Endothelial cell of umbilical vein (primary cell): ENCODE measurements at regions not wholly inside any gene's neighbourhood (a gene's known extent, or its start where the extent isn't known, plus 50 kb on each side); places are given as distances from the start of the nearest gene placed in this dataset.

Experiments
- BruUV-seq: library from RNA; stranded (reverse); fragments of 400-500 nt; replicated peaks from 2 replicates; lab custom pipeline; 2021; lab: Mats Ljungman, UMichigan
- CTCF ChIA-PET: fragments of 300-600, 350-600 bp; sonication (Branson Sonifier 250); formaldehyde crosslinking; loops from one replicate; lab custom pipeline; 2021; ENCODE audit warnings: antibody characterized with exemption, inconsistent platforms; lab: Charles Lee
- POLR2A ChIA-PET: fragments of 300-600, 350-600 bp; sonication (Branson Sonifier 250); formaldehyde crosslinking; loops from one replicate; lab custom pipeline; 2021; ENCODE audit warnings: antibody characterized with exemption, inconsistent platforms; lab: Charles Lee
- DNase-seq: peaks from one replicate; pipeline ENCODE4 v3.0.0-alpha.2; 2011; ENCODE audit warnings: low read depth, low spot score
- FAIRE-seq: peaks from 2 replicates; lab custom pipeline; 2011; peaks lifted over from hg19 to GRCh38; lab: Jason Lieb, UNC
- H2AFZ ChIP-seq: 2 replicates; pipeline ENCODE4 v1.6.0; 2012; ENCODE audit warnings: low read depth, low read length, control low read depth, inconsistent platforms
- H3K27ac ChIP-seq: 2 replicates; pipeline ENCODE4 v1.5.1; 2011; ENCODE audit warnings: low read depth, mild to moderate bottlenecking, control low read depth, low read length, moderate library complexity; ENCODE audit not compliant: insufficient read depth
- H3K27me3 ChIP-seq, 2 experiments: 2 replicates each; pipeline versions ENCODE4 v1.6.0 to v1.6.1; 2011; ENCODE audit warnings: low read length in 2 of 2, mixed read lengths in 1 of 2; ENCODE audit not compliant: control insufficient read depth in 2 of 2, insufficient read depth in 2 of 2
- H3K36me3 ChIP-seq, 2 experiments: 2 replicates in 1 of 2; 3 replicates in 1 of 2; pipeline ENCODE4 v1.5.1; 2011; ENCODE audit warnings: low read length in 2 of 2, mild to moderate bottlenecking in 1 of 2, moderate library complexity in 1 of 2; ENCODE audit not compliant: control insufficient read depth in 2 of 2, insufficient read depth in 2 of 2; ENCODE audit errors: extremely low read depth in 1 of 2
- H3K4me1 ChIP-seq: 3 replicates; pipeline ENCODE4 v1.5.1; 2011; ENCODE audit warnings: mild to moderate bottlenecking, low read length; ENCODE audit not compliant: control insufficient read depth, insufficient read depth; ENCODE audit errors: extremely low read depth
- H3K4me2 ChIP-seq: 2 replicates; pipeline ENCODE4 v1.6.1; 2011; ENCODE audit warnings: low read length, control low read depth, mixed read lengths; ENCODE audit not compliant: insufficient read depth
- H3K4me3 ChIP-seq, 3 experiments: fragments of 200-600 bp in 1 of 3; sonication (generic), shearing (Covaris generic) in 1 of 3; replicated peaks in 1 of 3; 2 replicates each; pipeline ENCODE4 v1.5.1; 2011 to 2016; ENCODE audit warnings: control low read depth in 3 of 3, low read length in 3 of 3, mild to moderate bottlenecking in 2 of 3, inconsistent platforms in 1 of 3, low read depth in 1 of 3, moderate library complexity in 1 of 3; ENCODE audit not compliant: insufficient read depth in 1 of 3
- H3K79me2 ChIP-seq: 2 replicates; pipeline ENCODE4 v1.6.0; 2012; ENCODE audit warnings: low read length, inconsistent platforms; ENCODE audit not compliant: control insufficient read depth, insufficient read depth
- H3K9ac ChIP-seq: replicated peaks from 2 replicates; pipeline ENCODE3; 2011; ENCODE audit warnings: low read length, control low read depth; ENCODE audit not compliant: insufficient read depth; ENCODE audit errors: extremely low read depth
- H3K9me1 ChIP-seq: replicated peaks from 3 replicates; pipeline ENCODE4 v1.6.0; 2011; ENCODE audit warnings: mild to moderate bottlenecking, low read length; ENCODE audit not compliant: control insufficient read depth, insufficient read depth; ENCODE audit errors: extremely low read depth
- H3K9me3 ChIP-seq: replicated peaks from 2 replicates; pipeline ENCODE4 v1.5.1; 2012; ENCODE audit warnings: low read length, inconsistent platforms; ENCODE audit not compliant: control insufficient read depth, insufficient read depth
- H4K20me1 ChIP-seq: replicated peaks from 2 replicates; pipeline ENCODE3; 2011; ENCODE audit warnings: mild to moderate bottlenecking, low read length; ENCODE audit not compliant: control insufficient read depth, insufficient read depth; ENCODE audit errors: extremely low read depth
- EZH2 ChIP-seq: IDR thresholded peaks from 2 replicates; pipeline ENCODE4 v1.6.1; 2012; ENCODE audit warnings: borderline replicate concordance, low read depth, mild to moderate bottlenecking, moderate library complexity, low read length, inconsistent platforms; ENCODE audit not compliant: severe bottlenecking
- FOS ChIP-seq: IDR thresholded peaks from 2 replicates; pipeline ENCODE4 v1.6.1; 2011; ENCODE audit warnings: mild to moderate bottlenecking, low read length, moderate library complexity, borderline replicate concordance; ENCODE audit not compliant: insufficient read depth
- GATA2 ChIP-seq: IDR thresholded peaks from 2 replicates; pipeline ENCODE4 v1.7.0; 2011; ENCODE audit warnings: low read depth, mild to moderate bottlenecking, moderate library complexity, mixed read lengths, low read length; ENCODE audit not compliant: insufficient read length, insufficient read depth
- JUN ChIP-seq: IDR thresholded peaks from 2 replicates; pipeline ENCODE4 v1.6.1; 2011; ENCODE audit warnings: borderline replicate concordance, low read depth; ENCODE audit not compliant: insufficient read length, insufficient read depth
- MYC ChIP-seq: IDR thresholded peaks from one replicate; pipeline ENCODE4 v1.6.1; 2011; ENCODE audit warnings: mild to moderate bottlenecking, low read depth, low read length
- POLR2A ChIP-seq: IDR thresholded peaks from 2 replicates; pipeline ENCODE4 v1.6.1; 2012; ENCODE audit warnings: low read depth, mild to moderate bottlenecking, control low read depth, low read length
- POLR2AphosphoS5 ChIP-seq: IDR thresholded peaks from 2 replicates; pipeline ENCODE4 v1.6.1; 2012; ENCODE audit warnings: low read depth, mild to moderate bottlenecking, control low read depth, low read length, moderate library complexity; ENCODE audit not compliant: insufficient read depth
- dilution Hi-C: fragments of 300-500 bp; cut with MboI; formaldehyde crosslinking; loops from one replicate; pipeline ENCODE4 v1.15.0; 2019; ENCODE audit warnings: low sequenced_read_pairs; ENCODE audit not compliant: extremely low pct_ligation_motif_present
- intact Hi-C: fragments of 100-400 bp; cut with micrococcal nuclease; formaldehyde crosslinking; loops from one replicate; pipeline ENCODE4 v1.10.0; 2022
- TF ChIP-seq, protein P1 (sequence below): IDR thresholded peaks from 2 replicates; pipeline ENCODE4 v1.6.1; 2011; ENCODE audit not compliant: insufficient read depth, insufficient read length
- TF ChIP-seq, protein P2 (sequence below), 2 donors: IDR thresholded peaks; 1 replicate in 1 of 2; 2 replicates in 1 of 2; pipeline ENCODE4 v1.5.1; 2011; ENCODE audit warnings: low read length in 2 of 2, mild to moderate bottlenecking in 2 of 2, moderate library complexity in 2 of 2, control low read depth in 1 of 2, inconsistent platforms in 1 of 2, low read depth in 1 of 2; ENCODE audit not compliant: insufficient read depth in 1 of 2; ENCODE audit errors: extremely low read depth in 1 of 2

DNA sequence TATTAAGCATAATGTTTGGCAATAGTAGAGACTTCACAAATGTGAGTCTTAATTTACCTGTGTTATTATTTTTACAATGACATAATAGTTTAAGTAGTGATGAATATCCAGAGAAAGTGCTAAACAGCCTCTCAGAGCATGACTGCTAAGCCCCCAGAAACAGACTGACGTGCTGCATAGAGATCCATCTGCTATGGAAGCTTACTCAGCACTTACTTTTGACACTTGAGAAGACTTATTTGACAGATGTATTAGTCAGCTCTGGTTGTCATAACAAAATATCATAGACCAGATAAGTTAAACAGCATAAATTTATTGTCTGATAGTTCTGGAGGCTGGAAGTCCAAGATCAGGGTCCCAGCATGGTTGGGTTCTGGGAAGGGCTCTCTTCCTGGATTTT lies 334.9 kb upstream of the MON1B start:
- Histone ChIP-seq H4K20me1 (no peaks in the 10 kb centered on the region), H3K27me3 (no peaks in the 10 kb centered on the region), H3K9me3 (no peaks in the 10 kb centered on the region), H3K4me3 (no peak overlapping the region), H3K79me2 (no peaks in the 10 kb centered on the region), H3K4me2 (no peak overlapping the region), H2AFZ (no peak overlapping the region), H3K9me1 (no peaks in the 10 kb centered on the region), H3K4me1 (no peaks in the 10 kb centered on the region), H3K36me3 (no peaks in the 10 kb centered on the region), H3K27ac (no peak overlapping the region), H3K9ac (no peak overlapping the region)
- CTCF ChIA-PET, result no interaction called here
- POLR2A ChIA-PET, result no interaction called here
- DNase-seq (no peak), FAIRE-seq (no peak)
- intact Hi-C loops, result no loop called here
- dilution Hi-C loops, result no loop called here
- TF ChIP-seq POLR2AphosphoS5 (no peak), MYC (no peak)
- TF ChIP-seq, protein P1, sequence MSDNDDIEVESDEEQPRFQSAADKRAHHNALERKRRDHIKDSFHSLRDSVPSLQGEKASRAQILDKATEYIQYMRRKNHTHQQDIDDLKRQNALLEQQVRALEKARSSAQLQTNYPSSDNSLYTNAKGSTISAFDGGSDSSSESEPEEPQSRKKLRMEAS, result no peak
- BruUV-seq, result no TSS peak

DNA sequence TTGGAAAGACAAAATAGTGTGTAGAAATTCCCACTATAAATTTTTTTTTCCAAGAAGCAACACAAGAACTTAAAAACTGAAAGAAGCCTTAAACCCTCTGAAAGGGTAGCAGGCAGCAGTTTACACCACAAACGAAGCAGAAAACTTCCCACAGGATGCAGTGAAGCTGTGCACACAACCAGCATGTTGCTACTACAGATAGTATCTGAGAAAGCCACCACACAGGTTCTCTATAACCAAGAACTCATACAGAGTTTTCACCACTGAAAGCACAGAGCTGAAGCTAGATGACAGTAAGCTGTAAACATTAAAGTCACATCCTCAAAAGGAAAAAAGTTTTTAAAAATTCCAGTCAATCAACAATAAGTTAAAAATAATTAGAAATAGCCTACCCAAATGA lies 333.6 kb upstream of the MON1B start:
- Histone ChIP-seq H3K4me3 (no peak overlapping the region), H3K27ac (no peak overlapping the region), H3K79me2 (no peaks in the 10 kb centered on the region), H3K27me3 (no peaks in the 10 kb centered on the region), H3K9ac (no peak overlapping the region), H3K9me3 (no peaks in the 10 kb centered on the region), H3K4me2 (no peak overlapping the region), H3K4me1 (no peaks in the 10 kb centered on the region), H2AFZ (no peak overlapping the region), H4K20me1 (no peaks in the 10 kb centered on the region), H3K9me1 (no peaks in the 10 kb centered on the region), H3K36me3 (no peaks in the 10 kb centered on the region)
- BruUV-seq, result no TSS peak
- intact Hi-C loops (no loop called here), dilution Hi-C loops (no loop called here)
- no peak for FAIRE-seq
- no peak for DNase-seq
- ChIA-PET POLR2A (no interaction called here), CTCF (no interaction called here)
- TF ChIP-seq MYC (no peak), POLR2A (no peak), JUN (no peak), POLR2AphosphoS5 (no peak), GATA2 (no peak), EZH2 (no peak), FOS (no peak)
- TF ChIP-seq, protein P2, sequence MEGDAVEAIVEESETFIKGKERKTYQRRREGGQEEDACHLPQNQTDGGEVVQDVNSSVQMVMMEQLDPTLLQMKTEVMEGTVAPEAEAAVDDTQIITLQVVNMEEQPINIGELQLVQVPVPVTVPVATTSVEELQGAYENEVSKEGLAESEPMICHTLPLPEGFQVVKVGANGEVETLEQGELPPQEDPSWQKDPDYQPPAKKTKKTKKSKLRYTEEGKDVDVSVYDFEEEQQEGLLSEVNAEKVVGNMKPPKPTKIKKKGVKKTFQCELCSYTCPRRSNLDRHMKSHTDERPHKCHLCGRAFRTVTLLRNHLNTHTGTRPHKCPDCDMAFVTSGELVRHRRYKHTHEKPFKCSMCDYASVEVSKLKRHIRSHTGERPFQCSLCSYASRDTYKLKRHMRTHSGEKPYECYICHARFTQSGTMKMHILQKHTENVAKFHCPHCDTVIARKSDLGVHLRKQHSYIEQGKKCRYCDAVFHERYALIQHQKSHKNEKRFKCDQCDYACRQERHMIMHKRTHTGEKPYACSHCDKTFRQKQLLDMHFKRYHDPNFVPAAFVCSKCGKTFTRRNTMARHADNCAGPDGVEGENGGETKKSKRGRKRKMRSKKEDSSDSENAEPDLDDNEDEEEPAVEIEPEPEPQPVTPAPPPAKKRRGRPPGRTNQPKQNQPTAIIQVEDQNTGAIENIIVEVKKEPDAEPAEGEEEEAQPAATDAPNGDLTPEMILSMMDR (IDR thresholded peaks at IDR 0.05; ENCODE audit: extremely low read depth in 1 of 2, insufficient read depth in 1 of 2, low read depth in 1 of 2, low read length in 2 of 2), result no peak
- TF ChIP-seq, protein P1, result no peak
